Kidney (tissue), 13 donors: ENCODE measurements at regions not wholly inside any gene's neighbourhood (a gene's known extent, or its start where the extent isn't known, plus 50 kb on each side); places are given as distances from the start of the nearest gene placed in this dataset.
A peak's percentile ranks its signal among the peaks of the same experiment; 100 is the strongest.

Experiments
- DNase-seq, 5 donors: peaks; one replicate each; pipeline ENCODE4 v3.0.0-alpha.2; 2013 to 2020
- FAIRE-seq: peaks from 2 replicates; lab custom pipeline; 2012; peaks lifted over from hg19 to GRCh38; lab: Jason Lieb, UNC
- H3K27ac ChIP-seq, 2 donors: one replicate each; pipeline ENCODE4 v1.7.0; 2013; ENCODE audit warnings: low read depth in 2 of 2, low read length in 2 of 2, inconsistent platforms in 1 of 2
- H3K27me3 ChIP-seq: one replicate; pipeline ENCODE4 v1.7.1; 2013; ENCODE audit warnings: low read length, inconsistent platforms; ENCODE audit not compliant: control insufficient read depth, insufficient read depth
- H3K36me3 ChIP-seq, 3 donors: one replicate each; pipeline versions ENCODE4 v1.7.0 to v1.7.1; 2013; ENCODE audit warnings: low read length in 3 of 3, control low read depth in 1 of 3, inconsistent platforms in 1 of 3; ENCODE audit not compliant: insufficient read depth in 3 of 3, control insufficient read depth in 2 of 3
- H3K4me1 ChIP-seq, 3 donors: one replicate each; pipeline versions ENCODE4 v1.7.0 to v1.7.1; 2013; ENCODE audit warnings: low read length in 3 of 3, inconsistent platforms in 1 of 3, low read depth in 1 of 3; ENCODE audit not compliant: control insufficient read depth in 2 of 3, insufficient read depth in 2 of 3
- H3K4me3 ChIP-seq, 3 donors: one replicate each; pipeline versions ENCODE4 v1.7.0 to v1.8.1; 2013; ENCODE audit warnings: low read length in 3 of 3, control low read depth in 1 of 3, inconsistent platforms in 1 of 3
- H3K9ac ChIP-seq, 3 donors: one replicate each; pipeline versions ENCODE4 v1.7.0 to v1.7.1; 2013; ENCODE audit warnings: low read length in 3 of 3, control low read depth in 1 of 3, inconsistent platforms in 1 of 3
- H3K9me3 ChIP-seq, 3 donors: one replicate each; pipeline versions ENCODE4 v1.7.0 to v1.7.1; 2013; ENCODE audit warnings: low read length in 3 of 3, control low read depth in 1 of 3, inconsistent platforms in 1 of 3; ENCODE audit not compliant: control insufficient read depth in 2 of 3, insufficient read depth in 1 of 3
- CTCF ChIP-seq: IDR thresholded peaks from 3 replicates; pipeline ENCODE4 v1.5.1; 2012; ENCODE audit warnings: mild to moderate bottlenecking, moderate library complexity, borderline replicate concordance; ENCODE audit not compliant: insufficient read depth; ENCODE audit errors: extremely low read depth
- intact Hi-C: fragments of 100-400 bp; cut with DNase I; formaldehyde crosslinking; loops from one replicate; pipeline ENCODE4 v1.11.1; 2022
- donor health status: control.
- donor health status: control.
- donor health status: control.
- donor health status: control.
- donor health status: control.
- donor health status: DM: yes; HTN: yes; CAD: no.
- donor health status: Normal renal cell carcinoma (clear cell type).

GRCh38 chr4:131978120-131978519, 1171.0 kb upstream of the PCDH10 start:
- intact Hi-C loops: no loop called here
- H3K27me3 ChIP-seq: no peaks in the 10 kb centered on the region
- H3K9ac ChIP-seq: no peak overlapping the region
- H3K36me3 ChIP-seq: no peaks in the 10 kb centered on the region
- H3K27ac ChIP-seq: no peak overlapping the region
- no peak for TF ChIP-seq CTCF
- H3K4me3 ChIP-seq: no peak overlapping the region
- FAIRE-seq (no peak), DNase-seq (peak in 1 of 5 donors; percentile 57)
- H3K9me3 ChIP-seq: peaks cover 0 to 5% (median 3%) of the 10 kb centered on the region in 3 donors
- no peaks in the 10 kb centered on the region for H3K4me1 ChIP-seq

GRCh38 chr4:131989576-131989975, 1159.5 kb upstream of the PCDH10 start:
- H3K27me3 ChIP-seq: no peaks in the 10 kb centered on the region
- intact Hi-C loops: no loop called here

GRCh38 chr4:132001542-132001941, 1147.6 kb upstream of the PCDH10 start:
- intact Hi-C loops: no loop called here
- no peaks in the 10 kb centered on the region for H3K27me3 ChIP-seq
- no peak overlapping the region for H3K9ac ChIP-seq
- no peaks in the 10 kb centered on the region for H3K36me3 ChIP-seq
- no peaks in the 10 kb centered on the region for H3K4me1 ChIP-seq
- no peak overlapping the region for H3K27ac ChIP-seq
- DNase-seq: no peak
- H3K9me3 ChIP-seq: no peaks in the 10 kb centered on the region
- no peak for FAIRE-seq
- H3K4me3 ChIP-seq: no peak overlapping the region
- no peak for TF ChIP-seq CTCF

More at GRCh38 chr4:131989576-131989975, 1159.5 kb upstream of the PCDH10 start:
- no peak for TF ChIP-seq CTCF
- Histone ChIP-seq H3K9me3 (no peaks in the 10 kb centered on the region), H3K27ac (no peak overlapping the region), H3K4me1 (no peaks in the 10 kb centered on the region), H3K9ac (no peak overlapping the region), H3K36me3 (no peaks in the 10 kb centered on the region), H3K4me3 (no peak overlapping the region)
- DNase-seq (no peak), FAIRE-seq (no peak)

GRCh38 chr4:132003593-132003992, 1145.5 kb upstream of the PCDH10 start:
- H3K9ac ChIP-seq: no peak overlapping the region
- H3K4me1 ChIP-seq: no peaks in the 10 kb centered on the region
- intact Hi-C loops: no loop called here
- DNase-seq (no peak), FAIRE-seq (no peak)
- TF ChIP-seq CTCF: no peak
- H3K27ac ChIP-seq: no peak overlapping the region
- H3K4me3 ChIP-seq: no peak overlapping the region
- no peaks in the 10 kb centered on the region for H3K9me3 ChIP-seq
- no peaks in the 10 kb centered on the region for H3K27me3 ChIP-seq
- H3K36me3 ChIP-seq: no peaks in the 10 kb centered on the region
